Activated T-cell treated with anti-CD3 and anti-CD28 coated beads, Interleukin-2, amount 50 U/mL, for 1 hour (primary cell): ENCODE measurements at regions not wholly inside any gene's neighbourhood (a gene's known extent, or its start where the extent isn't known, plus 50 kb on each side); places are given as distances from the start of the nearest gene placed in this dataset.
"Not testable (repeated sequence)": the region's sequence is repeated elsewhere in the genome, so short reads cannot be mapped to it uniquely, and the experiment has no call there.

ENCODE experiments used
- DNase-seq: peaks from one replicate; pipeline ENCODE4 v3.0.0-alpha.2; 2020

DNA sequence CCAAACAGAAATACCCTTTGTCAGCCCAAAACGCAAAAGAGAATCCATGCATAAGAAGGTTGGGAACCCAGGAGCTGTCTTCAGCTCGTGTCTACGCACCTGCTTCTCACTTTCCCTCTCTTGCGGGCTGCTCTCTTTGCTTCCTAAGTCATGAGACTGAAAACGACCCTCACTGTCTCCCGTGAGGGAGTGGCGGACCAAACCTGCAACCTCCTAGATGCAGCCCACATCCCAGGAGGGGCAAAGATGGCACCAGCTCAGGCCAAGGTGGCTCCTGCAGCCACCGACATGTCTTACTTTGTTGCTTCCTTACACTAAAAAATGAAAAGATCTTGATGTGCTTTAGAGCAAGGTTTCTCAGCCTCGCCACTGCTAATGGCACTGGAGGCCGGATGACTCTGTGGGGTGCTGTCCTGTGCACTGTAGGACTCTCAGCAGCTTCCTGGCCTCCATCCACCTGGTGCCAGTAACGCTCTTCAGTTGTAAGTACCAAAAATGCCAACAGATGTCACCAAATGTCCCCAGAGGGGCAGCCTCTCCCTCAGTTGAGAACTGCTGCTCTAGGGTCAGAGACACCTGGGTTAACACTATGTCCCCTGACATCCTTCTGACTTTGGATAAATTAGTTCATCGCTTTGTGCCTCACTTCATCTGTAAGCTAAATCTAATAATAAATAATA is 179.8 kb upstream of the PFKP start:
- no peak for DNase-seq

GRCh38 chr10:2886662-2887061 is 180.7 kb upstream of the PFKP start:
- no peak for DNase-seq

DNA sequence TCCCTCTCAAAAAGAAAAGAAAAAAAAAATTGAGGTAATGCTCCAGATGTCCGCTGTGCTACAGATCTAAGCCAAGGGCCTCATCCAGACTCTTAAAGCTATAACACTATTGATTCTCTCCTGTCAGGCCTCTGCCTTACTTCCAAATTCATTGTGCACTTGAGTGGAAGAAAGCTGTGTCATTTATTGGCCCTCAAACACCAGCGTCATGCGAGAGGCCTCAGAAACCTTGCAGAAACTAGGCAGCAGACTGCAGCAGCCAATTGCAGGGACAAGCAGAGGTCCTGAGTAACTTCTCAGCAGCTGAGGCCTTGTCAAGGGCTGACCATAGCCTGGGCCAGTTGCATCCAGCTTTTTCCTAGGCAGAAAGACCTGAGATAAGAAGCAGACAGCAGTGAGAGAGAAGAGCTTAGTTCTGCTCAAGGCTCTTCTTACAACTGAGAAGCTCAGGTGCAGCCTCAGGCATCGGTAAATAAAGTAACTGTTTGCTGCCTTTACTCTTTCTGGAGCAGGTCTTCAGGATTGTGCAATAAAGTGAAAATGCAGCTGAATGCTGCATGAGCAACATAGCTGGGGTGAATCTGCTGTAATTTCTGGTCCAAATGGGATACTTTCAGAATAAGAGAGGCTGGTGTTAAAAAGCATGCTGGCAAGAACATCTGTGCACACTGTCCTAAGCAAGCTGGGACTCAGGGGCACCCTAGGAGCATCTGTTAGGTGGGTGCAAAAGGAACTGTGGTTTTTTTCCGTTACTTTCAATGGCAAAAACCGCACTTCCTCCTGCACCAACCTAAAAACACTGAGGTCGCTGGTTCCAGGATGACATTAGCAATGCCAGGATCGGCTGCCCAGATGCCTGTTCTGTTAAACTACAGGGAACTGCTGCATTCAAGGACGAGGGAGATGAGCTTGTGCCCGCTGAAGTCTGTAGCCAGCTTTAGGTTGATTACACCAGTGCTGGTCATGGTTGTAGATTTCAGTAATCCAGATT is 181.8 kb upstream of the PFKP start:
- no peak for DNase-seq

DNA sequence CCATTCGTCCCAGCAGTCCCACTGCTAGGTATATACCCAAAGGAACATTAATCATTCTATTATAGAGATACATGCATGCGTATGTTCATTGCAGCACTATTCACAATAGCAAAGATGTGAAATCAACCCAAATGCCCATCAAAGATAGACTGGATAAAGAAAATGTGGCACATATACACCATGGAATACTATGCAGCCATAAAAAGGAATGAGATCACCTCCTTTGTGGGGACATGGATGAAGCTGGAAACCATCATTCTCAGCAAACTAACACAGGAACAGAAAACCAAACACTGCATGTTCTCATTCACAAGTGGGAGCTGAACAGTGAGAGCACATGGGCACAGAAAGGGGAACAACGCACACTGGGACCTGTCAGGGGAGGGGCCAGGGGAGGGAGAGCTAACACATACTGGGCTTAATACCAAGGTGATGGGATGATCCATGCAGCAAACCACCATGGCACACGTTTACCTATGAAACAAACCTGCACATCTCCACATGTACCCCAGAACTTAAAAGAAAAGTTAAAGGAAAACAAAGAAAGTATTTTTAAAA is 183.3 kb upstream of the PFKP start:
- not testable (repeated sequence) for DNase-seq

GRCh38 chr10:2883238-2883637 is 184.1 kb upstream of the PFKP start:
- no peak for DNase-seq

- no peak for DNase-seq
These were observed 184.7 kb upstream of the PFKP start for GRCh38 chr10:2882628-2883027.

GRCh38 chr10:2881720-2882620 is 185.4 kb upstream of the PFKP start:
- DNase-seq, result no peak

GRCh38 chr10:2880050-2880449 is 187.3 kb upstream of the PFKP start:
- DNase-seq, result not testable (repeated sequence)

- DNase-seq, result no peak
These were observed 188.5 kb upstream of the PFKP start for GRCh38 chr10:2878818-2879217.

GRCh38 chr10:2876032-2876431 is 191.3 kb upstream of the PFKP start:
- DNase-seq, result no peak

DNA sequence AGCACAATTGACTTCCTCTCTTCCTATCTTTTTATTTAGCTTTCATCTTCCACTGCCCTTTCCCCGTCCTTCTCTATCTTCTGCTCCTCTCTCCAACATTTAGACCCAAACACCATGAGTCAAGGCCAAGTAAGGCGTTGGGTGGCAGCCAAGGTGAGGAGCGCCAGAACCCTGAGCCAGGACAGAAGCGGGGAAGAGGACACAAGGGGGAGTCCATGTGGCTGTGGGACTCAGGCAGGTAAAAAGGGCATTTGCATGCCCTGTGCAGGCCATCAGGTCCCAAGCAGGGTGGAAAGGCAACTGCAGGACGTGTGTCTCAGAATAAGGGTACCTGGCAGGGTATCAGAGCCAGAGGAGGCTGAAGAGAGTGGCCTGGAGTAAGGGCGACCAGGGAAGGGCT is 192.4 kb upstream of the PFKP start:
- DNase-seq, result no peak

- no peak for DNase-seq
These were observed 193.6 kb upstream of the PFKP start for GRCh38 chr10:2873769-2874168.

- no peak for DNase-seq
These were observed 195.6 kb upstream of the PFKP start for GRCh38 chr10:2871673-2872219.

DNA sequence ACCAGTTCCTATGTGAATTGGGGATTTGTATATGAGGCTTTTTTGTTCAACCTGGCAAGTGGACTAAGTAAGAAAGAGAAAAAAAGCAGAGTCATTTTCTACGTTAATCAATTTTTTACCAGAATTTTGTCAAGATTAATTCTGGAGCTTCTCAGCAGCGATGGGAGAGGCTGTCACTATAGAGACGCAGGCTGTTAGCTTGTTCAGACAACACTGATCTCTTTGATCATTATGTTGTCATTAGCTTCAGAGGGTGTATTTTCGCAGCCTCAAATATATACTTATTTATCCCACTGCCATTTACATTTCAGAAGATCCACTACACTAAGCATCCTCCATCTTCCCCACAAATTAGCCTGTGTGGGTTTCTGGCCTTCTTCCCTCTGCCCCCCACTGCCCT is 196.7 kb upstream of the PFKP start:
- DNase-seq, result no peak

DNA sequence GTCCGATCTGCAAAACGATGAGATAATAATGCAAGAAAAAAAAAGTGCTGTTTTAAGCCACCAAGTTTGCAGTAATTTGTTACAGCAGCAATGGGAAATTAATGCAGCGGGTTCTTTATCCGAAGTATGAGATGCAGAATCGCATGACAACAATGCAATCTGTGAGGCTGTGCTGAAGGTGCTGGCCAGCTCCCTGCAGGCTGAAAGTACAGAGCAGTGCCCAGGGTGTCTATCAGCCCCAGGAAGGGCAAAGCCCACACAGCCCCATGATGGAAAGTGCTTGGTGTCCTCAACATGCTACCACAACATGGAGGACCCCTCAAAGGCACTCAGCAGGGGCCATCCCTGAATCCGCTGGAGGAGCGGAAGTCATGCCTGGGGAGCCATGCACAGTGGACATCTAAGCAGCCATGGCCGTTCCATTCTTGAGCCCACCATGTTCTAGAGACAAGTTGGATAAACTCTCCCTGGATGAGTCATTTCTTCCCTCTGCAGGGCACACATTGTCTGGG is 199.5 kb upstream of the PFKP start:
- DNase-seq, result no peak

- no peak for DNase-seq
These were observed 200.8 kb upstream of the PFKP start for GRCh38 chr10:2866569-2866968.

GRCh38 chr10:2861632-2862210 is 205.6 kb upstream of the PFKP start:
- no peak for DNase-seq

DNA sequence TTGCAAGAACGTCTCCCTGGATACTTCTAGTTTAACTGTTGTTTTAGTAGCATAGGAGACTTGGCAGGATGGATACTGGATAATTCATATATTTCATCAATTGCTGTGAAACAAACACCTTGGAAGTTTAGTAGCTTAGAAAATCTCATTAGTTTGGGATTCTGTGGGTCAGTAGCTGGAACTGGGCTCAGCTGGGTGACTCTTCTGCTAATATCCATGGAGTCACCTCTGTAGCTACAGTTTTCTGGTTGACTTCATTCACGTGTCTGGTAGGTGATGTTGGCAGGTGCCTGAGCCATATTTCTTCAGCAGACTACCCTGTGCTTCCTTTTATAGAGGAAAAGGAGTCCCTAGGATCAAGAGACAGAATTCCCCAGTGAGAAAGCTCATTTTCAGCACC is 208.9 kb upstream of the PFKP start:
- no peak for DNase-seq

DNA sequence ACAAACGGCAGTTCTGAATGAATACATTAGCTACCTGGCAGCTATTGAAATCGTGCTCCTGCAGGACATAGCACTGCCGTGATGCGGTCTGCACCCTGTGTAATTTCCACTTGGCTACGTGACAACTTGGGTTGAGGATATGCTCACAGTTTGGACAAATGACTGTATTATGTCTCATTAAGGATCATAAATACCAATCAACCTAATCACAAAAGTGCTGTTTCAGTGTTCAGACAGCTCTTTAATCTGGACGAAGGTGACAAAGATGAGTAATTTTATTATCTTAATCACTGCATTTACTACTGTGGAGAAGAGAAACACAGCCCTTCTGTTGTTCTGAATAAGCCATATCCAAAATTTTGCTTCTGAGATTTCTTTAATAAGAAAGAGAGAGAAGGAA is 210.8 kb upstream of the PFKP start:
- DNase-seq, result no peak

DNA sequence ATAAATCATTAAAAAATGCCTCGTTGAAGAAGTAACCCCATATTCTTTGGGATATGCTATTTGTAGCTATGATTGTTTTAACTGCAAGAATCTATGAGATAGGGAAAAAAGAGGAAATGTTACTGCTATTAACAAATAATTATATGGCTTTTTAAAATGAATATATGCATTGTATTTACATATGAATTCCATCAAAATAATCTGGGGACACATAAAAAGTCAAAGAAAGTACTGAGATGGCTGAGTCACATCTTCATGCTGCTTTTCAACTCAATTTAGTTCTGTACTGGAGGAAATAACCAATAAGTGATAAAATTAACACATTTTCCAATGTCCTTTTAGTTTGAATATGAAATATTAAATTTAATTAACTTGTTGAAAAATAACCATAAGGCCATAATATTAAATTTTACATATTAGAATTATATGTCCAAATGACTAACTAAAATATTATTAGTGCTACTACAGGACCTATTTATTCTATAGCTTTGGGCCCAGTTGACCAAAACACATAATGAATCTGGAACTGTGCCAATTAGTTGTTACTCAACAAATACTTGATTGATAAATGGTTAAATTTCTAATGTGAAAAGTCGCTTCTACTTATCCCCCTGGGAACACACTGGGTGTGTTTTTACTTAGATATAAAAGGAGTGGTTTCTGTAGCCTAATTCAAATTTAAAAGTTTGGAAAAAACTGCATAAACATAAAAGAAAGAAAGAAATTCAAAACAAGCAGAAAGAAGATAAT is 214.6 kb upstream of the PFKP start:
- DNase-seq, result no peak

DNA sequence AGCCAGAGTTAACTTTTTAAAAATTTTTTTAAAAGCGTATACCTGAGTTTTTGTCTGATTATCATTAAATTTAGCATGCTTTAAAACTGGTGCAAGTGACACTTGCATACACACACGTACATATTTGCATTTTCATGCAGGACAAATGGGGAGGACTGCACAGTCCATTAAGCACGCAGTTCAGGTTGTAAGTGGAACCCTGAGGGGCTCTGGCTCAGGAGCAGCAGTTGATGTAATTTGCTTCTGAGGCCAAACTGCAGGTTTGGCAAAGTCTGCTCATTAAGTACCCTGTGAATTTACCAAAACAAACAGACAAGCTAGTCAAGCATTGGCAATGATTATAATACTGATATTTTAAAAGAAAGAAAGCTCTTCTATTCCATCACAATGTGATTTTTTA is 215.8 kb upstream of the PFKP start:
- DNase-seq, result no peak
